Lower leg skin (tissue), 3 donors: ENCODE measurements at regions not wholly inside any gene's neighbourhood (a gene's known extent, or its start where the extent isn't known, plus 50 kb on each side); places are given as distances from the start of the nearest gene placed in this dataset.

ENCODE experiments used
- CTCF ChIP-seq, 3 donors: fragments of 450-650 bp; IDR thresholded peaks; one replicate each; pipeline ENCODE4 v1.5.1; 2016; ENCODE audit warnings: antibody characterized with exemption in 3 of 3, mild to moderate bottlenecking in 3 of 3, moderate library complexity in 2 of 3
- POLR2A ChIP-seq, 2 donors: fragments of 450-650 bp; IDR thresholded peaks; one replicate each; pipeline ENCODE4 v1.6.1; 2016 to 2017; ENCODE audit warnings: antibody characterized with exemption in 2 of 2, mild to moderate bottlenecking in 1 of 2, moderate library complexity in 1 of 2

DNA sequence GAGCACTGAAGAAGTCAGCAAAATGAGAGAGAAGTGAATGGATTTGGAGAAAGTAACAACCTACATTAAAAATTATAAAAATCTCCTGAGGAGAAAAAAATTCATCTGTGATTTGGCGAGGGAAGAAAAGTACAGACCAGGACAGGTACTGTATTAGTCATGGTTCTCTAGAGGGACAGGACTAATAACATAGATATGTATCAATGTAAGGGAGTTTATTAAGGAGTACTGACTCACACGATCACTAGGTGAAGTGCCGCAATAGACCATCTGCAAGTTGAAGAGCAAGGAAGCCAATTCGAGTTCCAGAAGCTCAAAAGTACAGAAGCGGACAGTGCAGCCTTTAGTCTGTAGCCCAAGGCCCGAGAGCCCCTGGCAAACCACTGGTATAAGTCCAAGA lies 1004.4 kb upstream of the ALCAM start:
- TF ChIP-seq CTCF (IDR thresholded peaks at IDR 0.05), result no peak
- TF ChIP-seq POLR2A (IDR thresholded peaks at IDR 0.05), result no peak
